ENCODE measurements at regions not wholly inside any gene's neighbourhood (a gene's known extent, or its start where the extent isn't known, plus 50 kb on each side); places are given as distances from the start of the nearest gene placed in this dataset.

- no peak for DNase-seq
Observed at GRCh38 chr1:2891923-2892448, 90.5 kb upstream of the TTC34 start.

DNA sequence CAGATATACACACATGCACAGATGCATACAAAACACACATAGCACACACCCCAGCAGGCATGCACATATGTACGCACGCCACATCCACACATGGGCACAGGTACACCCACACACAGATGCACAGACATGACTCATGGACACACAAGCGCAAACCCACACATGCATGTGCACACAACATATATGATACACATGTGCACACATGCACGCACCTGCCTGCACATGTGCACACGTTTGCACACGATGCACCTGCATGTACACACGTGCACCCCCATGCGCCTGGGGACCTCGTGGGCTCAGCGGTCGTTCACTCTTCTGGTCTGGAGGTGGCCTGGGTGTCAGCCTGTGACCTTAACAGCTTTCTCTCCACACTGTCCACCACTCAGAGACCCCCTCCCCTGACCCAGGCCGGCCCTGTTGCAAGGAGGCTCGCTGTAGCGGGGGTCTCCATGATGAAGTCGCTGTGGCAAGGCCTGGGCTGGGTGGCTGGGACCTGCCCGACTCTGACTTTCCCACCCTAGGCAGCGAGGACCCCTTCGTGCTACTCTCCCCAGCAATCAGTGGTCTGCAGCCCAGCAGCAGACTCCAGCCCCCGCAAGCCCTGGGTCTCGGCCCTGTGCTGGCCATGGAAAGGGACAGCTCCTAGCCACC is 92.1 kb upstream of the TTC34 start:
- DNase-seq = no peak

DNA sequence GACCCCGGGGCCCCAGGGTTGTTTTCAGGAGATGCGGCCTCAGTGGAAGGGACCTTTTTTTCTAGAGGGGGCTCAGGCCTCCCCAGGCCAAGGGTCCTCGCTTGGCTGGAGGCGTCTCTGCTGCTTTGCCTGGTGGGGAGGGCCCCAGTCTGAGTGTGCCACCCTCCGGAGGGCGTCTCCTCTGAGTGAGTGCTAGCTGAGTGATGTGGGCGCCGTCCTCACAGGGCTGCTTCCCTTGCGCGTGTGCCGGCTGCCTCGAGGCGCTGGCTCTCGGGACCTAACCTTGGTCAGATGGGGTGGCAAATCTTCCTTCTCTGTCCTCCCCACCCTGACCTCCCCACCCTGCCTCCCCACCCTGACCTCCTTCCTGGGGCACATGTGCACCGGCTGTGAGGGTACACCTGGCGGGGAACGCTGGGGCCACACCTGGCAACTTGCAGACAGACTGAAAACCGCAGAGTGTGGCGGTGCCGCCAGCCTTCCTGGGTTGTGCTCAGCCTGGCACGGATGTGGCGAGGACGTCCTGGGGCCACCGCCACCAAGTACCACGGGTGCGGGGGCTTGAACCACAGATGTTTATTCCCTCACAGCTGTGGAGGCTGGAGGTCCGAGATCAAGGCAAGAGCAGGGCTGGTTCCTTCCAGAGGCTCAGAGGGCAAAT is 93.0 kb upstream of the TTC34 start:
- DNase-seq = no peak

- no peak for DNase-seq
Observed at GRCh38 chr1:2896824-2897223, 95.3 kb upstream of the TTC34 start.

- no peak for DNase-seq
Observed at GRCh38 chr1:2903226-2903625, 101.7 kb upstream of the TTC34 start.

GRCh38 chr1:2904191-2904590 is 102.7 kb upstream of the TTC34 start:
- DNase-seq = no peak

- no peak for DNase-seq
Observed at GRCh38 chr1:2905356-2905755, 103.9 kb upstream of the TTC34 start.

DNA sequence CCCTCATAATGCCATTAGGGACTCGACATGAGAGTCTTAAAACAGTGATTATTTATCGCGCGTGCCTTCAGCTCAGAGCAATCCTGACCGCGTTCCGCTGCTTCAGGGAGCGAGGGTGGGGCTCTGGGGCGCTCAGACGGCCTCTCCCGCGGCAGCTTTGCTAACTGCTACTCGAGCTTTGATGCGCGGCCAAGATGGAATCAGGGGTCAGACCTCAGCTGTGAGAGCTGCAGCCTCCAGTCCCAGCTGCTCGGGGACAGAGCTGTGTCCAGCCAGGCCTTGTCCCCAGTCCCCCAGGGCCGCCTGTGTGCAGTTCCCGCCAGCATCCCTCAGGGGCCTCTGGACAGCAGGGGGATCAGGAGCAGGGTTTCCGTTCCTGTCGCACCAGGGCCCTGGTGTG is 104.6 kb upstream of the TTC34 start:
- DNase-seq = no peak

GRCh38 chr1:2906620-2907019 is 105.1 kb upstream of the TTC34 start:
- DNase-seq = no peak

DNA sequence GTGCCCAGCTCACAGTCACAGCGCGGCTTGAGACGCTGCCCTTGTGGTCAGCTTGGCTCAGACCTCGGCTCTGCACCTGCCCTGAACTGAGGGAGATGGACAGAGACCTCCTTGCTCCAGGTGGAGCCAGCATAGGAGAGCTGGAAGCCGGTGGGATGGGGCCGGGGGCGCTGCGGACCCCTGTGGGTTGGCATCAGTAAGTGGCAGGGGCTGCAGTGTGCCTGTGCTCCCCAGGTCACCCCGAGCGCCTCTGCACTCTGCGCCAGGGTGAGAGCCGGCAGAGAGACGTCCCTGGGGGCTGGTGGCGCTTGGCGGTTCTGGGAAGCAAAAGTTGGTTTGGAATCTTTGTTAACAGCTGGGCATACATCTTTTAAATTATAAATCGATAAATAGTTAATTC is 105.6 kb upstream of the TTC34 start:
- DNase-seq = no peak

GRCh38 chr1:2908081-2908480 is 106.6 kb upstream of the TTC34 start:
- no peak for DNase-seq

- DNase-seq = no peak
Observed at GRCh38 chr1:2908561-2908960, 107.1 kb upstream of the TTC34 start.

DNA sequence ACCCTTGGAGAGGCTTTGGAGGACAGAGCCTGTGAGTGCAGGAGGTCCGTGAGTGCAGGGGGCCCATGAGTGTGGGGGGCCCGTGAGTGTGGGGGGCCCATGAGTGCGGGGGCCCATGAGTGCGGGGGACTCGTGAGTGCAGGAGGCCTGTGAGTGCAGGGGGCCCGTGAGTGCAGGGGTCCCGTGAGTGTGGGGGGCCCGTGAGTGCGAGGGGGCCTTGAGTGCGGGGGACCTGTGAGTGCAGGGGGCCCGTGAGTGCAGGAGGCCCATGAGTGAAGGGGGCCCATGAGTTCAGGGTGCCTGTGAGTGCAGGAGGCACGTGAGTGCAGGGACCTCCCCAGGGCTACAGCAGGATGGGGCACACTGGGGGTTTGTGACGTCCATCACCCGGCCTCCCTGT is 108.3 kb upstream of the TTC34 start:
- no peak for DNase-seq

DNA sequence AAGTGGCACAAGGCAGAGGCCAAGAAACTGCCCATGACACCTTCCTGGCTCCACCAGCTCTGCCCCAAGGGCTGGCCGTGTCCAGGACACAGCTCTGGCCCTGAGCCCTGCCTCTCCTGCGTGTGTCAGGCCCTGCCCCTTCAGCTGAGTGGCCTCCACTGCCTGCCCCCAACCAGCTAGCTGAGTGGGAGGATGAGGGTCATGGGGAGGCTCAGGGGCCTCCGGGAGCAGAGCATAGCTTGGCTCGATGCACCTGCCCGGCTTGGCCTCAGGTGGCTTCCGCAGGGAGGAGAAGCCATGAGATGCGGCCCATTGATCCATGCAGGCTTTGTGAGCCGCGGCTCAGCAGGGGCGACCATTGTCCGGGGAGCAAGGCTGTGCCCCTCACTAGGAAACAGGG is 108.7 kb upstream of the TTC34 start:
- no peak for DNase-seq

- DNase-seq = no peak
Observed at GRCh38 chr1:2911421-2912178, 109.7 kb upstream of the ACTRT2 start.

DNA sequence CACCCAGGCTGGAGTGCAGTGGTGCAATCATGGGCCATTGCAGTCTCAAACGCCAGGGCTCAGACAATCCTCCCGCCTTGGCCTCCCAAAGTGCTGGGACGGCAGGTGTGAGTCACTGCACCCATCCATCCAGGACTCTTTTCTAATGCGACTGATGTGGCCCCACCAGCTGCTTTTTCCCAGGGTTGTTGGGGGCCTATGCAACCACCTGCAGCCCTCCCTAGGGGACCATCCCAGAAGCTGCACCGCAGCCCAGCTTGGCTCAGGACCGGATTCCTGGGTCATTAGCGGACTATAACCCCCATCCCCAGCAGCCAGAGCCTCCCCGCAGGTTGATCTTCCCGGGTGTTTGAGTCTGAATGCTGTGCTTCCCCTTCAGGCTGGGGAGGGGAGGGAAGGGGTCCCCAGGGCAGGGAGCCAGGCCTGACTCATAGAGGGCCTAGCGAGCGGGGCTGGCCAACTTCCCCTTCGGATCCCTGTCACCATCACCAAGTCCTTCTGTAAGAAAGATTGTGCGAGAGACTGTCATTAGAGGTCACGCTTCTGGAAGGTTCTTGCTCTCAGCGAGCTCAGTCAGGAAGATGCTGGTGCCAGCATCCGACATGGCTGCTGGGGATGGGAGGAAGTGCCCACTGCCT is 108.7 kb upstream of the ACTRT2 start:
- DNase-seq = no peak

- DNase-seq = no peak
Observed at GRCh38 chr1:2913091-2913490, 108.2 kb upstream of the ACTRT2 start.

DNA sequence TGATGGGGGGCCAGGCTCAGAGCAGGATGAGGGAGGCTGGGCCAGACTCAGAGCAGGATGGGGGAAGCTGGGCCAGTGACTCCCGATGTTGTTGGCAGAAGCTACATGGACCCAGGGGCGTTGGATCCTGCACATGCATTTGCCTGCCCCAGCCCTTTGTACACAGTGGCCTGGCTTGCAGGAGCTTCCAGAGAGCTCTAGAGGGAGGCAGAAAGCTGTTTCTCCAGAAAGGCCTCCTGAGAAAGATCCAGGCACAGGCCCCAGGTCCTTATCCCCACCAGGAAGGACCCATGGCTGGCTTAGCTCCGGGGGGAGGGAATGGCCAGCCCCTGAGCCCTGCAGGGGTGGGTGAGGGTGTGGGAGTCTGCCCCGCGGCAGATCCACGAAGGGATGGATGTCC is 106.6 kb upstream of the ACTRT2 start:
- DNase-seq = no peak

- no peak for DNase-seq
Observed at GRCh38 chr1:2916153-2916552, 105.1 kb upstream of the ACTRT2 start.

DNA sequence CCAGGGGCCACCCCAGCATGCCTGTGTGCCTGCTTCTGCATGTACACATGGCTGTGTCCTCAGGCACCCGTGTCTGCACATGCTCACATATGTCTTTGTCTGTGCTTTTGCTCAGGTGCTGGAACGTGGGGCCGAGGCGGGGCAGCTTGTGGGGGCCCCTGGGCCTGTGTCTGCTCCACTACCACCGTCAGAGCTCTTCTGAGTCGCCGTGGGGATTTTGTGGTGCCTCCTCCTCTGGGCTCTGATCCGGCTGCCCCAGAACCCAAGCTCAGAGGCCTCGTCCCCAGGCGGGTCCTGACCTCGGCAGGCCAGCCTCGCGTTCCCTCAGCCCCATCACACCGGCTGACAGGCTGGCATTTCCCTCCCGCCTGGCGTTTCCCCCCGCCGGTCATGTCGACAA is 104.6 kb upstream of the ACTRT2 start:
- no peak for DNase-seq

GRCh38 chr1:2917284-2917683 is 104.0 kb upstream of the ACTRT2 start:
- DNase-seq = no peak

GRCh38 chr1:2918441-2918840 is 102.8 kb upstream of the ACTRT2 start:
- no peak for DNase-seq

DNA sequence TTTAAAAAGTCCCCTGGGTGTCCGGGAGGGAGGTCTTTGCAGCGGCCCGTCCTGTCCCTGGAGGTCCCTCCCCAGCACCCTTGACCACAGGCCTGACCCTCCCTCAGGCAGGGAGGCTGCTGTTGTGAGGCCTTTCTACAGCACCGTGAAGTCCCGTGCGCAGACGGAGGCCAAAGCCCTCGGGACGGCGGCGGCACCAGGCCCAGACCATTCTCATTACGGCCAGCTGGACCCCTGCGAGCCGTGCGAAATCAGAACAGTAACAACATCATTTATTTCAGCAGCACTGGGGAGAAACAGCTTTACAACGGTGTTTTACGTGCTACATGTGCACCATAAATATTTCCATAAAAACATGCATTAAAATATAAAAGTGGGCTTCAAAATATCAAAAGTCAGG is 101.4 kb upstream of the ACTRT2 start:
- DNase-seq = no peak
